K562 (cell line): ENCODE measurements at regions not wholly inside any gene's neighbourhood (a gene's known extent, or its start where the extent isn't known, plus 50 kb on each side); places are given as distances from the start of the nearest gene placed in this dataset.

ENCODE experiments used
- ARID2 ChIP-seq: fragments of 450-650 bp; IDR thresholded peaks from 2 replicates; pipeline ENCODE4 v1.6.1; 2017; ENCODE audit warnings: antibody characterized with exemption, mild to moderate bottlenecking
- GATA2 ChIP-seq: sonication (generic); formaldehyde crosslinking; IDR thresholded peaks from 2 replicates; pipeline ENCODE4 v1.4.0; 2020; ENCODE audit warnings: mild to moderate bottlenecking, missing genetic modification reagents
- NEUROD1 ChIP-seq: fragments of 150-350 bp; IDR thresholded peaks from 2 replicates; pipeline ENCODE4 v1.6.1; 2014; ENCODE audit warnings: borderline replicate concordance, low read length, low read depth; ENCODE audit not compliant: partially characterized antibody
- PTTG1 ChIP-seq: fragments of 450-650 bp; IDR thresholded peaks from 2 replicates; pipeline ENCODE4 v1.6.1; 2016; ENCODE audit warnings: low read depth, mild to moderate bottlenecking, missing genetic modification characterization, missing compliant biosample characterization
- ZNF324 ChIP-seq: fragments of 250-450 bp; sonication (Bioruptor Pico); IDR thresholded peaks from 2 replicates; pipeline ENCODE4 v1.4.0; 2020; ENCODE audit warnings: mild to moderate bottlenecking
- ZNF407 ChIP-seq: fragments of 450-650 bp; IDR thresholded peaks from 2 replicates; pipeline ENCODE4 v1.6.1; 2016; ENCODE audit warnings: low read depth
- ZNF717 ChIP-seq: fragments of 250-450 bp; sonication (Bioruptor Pico); IDR thresholded peaks from 2 replicates; pipeline ENCODE4 v1.5.0; 2021
- TF ChIP-seq, protein P1 (sequence below): fragments of 450-650 bp; formaldehyde crosslinking; IDR thresholded peaks from 2 replicates; pipeline ENCODE4 v1.4.0; 2022; ENCODE audit warnings: mild to moderate bottlenecking, moderate library complexity

- TF ChIP-seq ZNF407 (no peak), ARID2 (no peak), PTTG1 (no peak), NEUROD1 (no peak), ZNF324 (CRISPR knock-in tag) (no peak), ZNF717 (CRISPR knock-in tag) (no peak), GATA2 (CRISPR knock-in tag) (no peak)
- TF ChIP-seq, protein P1, sequence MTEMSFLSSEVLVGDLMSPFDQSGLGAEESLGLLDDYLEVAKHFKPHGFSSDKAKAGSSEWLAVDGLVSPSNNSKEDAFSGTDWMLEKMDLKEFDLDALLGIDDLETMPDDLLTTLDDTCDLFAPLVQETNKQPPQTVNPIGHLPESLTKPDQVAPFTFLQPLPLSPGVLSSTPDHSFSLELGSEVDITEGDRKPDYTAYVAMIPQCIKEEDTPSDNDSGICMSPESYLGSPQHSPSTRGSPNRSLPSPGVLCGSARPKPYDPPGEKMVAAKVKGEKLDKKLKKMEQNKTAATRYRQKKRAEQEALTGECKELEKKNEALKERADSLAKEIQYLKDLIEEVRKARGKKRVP (CRISPR knock-in tag), result no peak
Observed at GRCh38 chr16:64203126-64203525, 918.7 kb downstream of the CDH11 start (continued).
